DND-41 (cell line): ENCODE measurements at regions not wholly inside any gene's neighbourhood (a gene's known extent, or its start where the extent isn't known, plus 50 kb on each side); places are given as distances from the start of the nearest gene placed in this dataset.

Source experiments
- EZH2 ChIP-seq: IDR thresholded peaks from 3 replicates; pipeline ENCODE4 v1.6.1; 2012; ENCODE audit warnings: borderline replicate concordance, low read depth, mild to moderate bottlenecking, moderate library complexity, low read length, inconsistent platforms; ENCODE audit not compliant: severe bottlenecking
- TF ChIP-seq, protein P1 (sequence below): IDR thresholded peaks from 2 replicates; pipeline ENCODE4 v1.5.1; 2012; ENCODE audit warnings: borderline replicate concordance, low read length, moderate library complexity, mild to moderate bottlenecking; ENCODE audit not compliant: poor library complexity, severe bottlenecking; ENCODE audit errors: extremely low read depth

DNA sequence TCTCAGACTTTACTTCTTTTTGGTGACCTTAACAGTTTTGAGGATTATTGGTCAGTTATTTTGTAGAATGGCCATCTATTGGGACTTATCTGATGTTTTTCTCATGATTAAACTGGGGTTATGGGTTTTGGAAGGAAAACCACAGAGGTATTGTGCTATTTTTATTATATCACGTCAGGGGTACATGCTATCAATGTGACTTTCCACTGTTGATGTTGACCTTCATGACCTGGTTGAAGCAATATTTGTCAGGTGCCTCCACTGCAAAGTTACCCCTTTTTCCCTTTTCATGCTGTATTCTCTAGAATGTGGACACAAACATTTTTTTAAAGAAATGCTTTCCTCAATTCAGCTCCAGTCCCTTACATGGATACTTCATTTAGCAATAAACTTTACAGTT, 152.8 kb upstream of the TSLP start:
- TF ChIP-seq, protein P1, sequence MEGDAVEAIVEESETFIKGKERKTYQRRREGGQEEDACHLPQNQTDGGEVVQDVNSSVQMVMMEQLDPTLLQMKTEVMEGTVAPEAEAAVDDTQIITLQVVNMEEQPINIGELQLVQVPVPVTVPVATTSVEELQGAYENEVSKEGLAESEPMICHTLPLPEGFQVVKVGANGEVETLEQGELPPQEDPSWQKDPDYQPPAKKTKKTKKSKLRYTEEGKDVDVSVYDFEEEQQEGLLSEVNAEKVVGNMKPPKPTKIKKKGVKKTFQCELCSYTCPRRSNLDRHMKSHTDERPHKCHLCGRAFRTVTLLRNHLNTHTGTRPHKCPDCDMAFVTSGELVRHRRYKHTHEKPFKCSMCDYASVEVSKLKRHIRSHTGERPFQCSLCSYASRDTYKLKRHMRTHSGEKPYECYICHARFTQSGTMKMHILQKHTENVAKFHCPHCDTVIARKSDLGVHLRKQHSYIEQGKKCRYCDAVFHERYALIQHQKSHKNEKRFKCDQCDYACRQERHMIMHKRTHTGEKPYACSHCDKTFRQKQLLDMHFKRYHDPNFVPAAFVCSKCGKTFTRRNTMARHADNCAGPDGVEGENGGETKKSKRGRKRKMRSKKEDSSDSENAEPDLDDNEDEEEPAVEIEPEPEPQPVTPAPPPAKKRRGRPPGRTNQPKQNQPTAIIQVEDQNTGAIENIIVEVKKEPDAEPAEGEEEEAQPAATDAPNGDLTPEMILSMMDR: no peak
- TF ChIP-seq EZH2: no peak
